ENCODE measurements at regions not wholly inside any gene's neighbourhood (a gene's known extent, or its start where the extent isn't known, plus 50 kb on each side); places are given as distances from the start of the nearest gene placed in this dataset.
"Not testable (repeated sequence)": the region's sequence is repeated elsewhere in the genome, so short reads cannot be mapped to it uniquely, and the experiment has no call there.

DNA sequence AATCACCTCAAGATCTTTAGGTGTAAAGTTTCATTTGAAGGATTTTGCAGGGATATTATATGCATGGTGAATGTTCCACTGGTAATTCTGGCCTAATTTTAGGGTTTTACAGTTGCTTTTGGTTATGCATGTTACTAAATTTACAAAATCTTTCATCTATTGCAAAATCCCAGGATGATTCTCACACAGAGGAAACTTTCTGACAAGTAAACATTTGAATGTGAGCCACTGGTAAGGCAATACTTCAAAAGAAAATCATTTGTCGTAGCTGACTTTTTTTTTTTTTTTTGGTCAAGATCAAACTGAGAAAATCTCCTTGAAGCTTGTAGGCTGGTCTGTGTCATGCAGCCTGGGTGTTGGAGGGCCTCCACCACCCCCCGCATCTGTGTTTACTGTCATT is 141.9 kb upstream of the EXOC2 start:
- DNase-seq, result no peak

DNA sequence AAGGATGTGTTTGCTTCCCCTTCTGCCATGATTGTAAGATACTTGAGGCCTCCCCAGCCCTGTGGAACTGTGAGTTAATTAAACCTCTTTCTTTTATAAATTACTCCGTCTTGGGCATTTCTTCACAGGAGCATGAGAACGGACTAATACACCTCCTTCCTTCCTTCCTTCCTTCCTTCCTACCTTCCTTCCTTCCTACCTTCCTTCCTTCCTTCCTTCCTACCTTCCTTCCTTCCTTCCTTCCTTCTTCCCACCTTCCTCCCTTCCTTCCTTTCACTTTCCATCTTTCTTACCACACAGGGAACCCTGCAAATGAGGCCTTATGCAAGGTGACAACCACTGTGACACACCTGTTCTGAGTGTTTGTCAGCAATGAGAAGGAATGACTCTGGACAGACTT is 141.3 kb upstream of the EXOC2 start:
- DNase-seq, result no peak

DNA sequence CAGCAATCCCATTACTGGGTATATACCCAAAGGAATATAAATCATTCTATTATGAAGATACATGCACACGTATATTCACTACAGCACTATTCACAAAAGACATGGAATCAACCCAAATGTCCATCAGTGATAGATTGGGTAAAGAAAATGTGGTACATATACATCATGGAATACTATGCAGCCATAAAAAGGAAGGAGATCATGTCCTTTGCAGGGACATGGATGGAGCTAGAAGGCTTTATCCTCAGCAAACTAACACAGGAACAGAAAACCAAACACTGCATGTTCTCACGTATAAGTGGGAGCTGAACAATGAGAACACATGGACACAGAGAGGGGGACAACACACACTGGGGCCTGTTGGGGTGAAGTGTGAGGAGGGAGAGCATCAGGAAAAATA is 139.9 kb upstream of the EXOC2 start:
- not testable (repeated sequence) for DNase-seq

DNA sequence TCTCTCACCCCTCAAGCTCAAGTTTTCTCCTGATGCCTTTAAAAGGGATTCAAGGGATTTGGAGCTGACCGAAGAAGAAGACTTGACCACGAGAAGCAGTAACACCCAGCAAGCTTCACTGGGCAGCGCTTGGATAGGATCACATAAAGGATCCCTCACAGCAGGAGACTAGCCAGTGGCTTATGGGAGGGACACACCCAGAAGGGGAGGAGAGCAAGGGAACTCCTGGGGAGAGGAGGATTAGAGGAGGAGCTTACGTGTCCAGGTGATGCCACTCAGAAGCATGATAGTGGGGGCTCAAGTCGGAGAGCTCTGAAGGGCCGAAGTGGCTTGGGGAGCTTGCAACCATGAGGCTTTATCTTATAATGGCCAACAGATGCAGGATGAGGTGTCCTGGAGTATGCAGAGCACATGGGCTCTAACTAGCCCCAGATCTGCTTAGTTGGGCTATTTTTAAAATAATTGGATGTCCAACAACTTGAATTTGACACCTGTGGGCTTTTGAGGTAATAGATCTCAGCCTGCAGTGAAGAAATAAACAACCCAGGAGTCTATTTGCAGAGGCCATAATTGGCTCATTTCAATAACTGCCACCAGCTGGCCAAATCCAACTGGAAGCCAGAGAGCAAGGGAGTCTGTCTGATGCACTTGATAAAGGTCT is 137.9 kb upstream of the EXOC2 start:
- no peak for DNase-seq

DNA sequence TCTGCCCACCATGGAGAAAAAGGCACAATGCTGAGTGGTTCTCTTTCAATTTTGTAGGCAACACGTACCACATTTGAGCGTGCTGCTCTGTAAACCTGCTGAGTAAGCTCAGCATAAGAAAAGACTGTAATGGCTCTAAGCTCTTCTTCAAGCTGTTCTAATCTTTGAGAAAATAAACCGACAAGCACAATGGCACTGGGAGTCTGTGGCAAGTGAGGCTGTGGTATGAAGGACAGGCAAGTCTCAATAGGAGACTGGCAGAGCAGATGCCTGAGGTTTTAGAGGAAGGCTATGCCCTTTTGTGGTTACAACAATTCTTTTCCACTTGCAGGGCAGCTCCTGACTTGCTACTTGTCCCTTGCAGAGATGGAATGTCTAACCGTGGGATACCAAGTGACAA is 136.7 kb upstream of the EXOC2 start:
- DNase-seq, result no peak

DNA sequence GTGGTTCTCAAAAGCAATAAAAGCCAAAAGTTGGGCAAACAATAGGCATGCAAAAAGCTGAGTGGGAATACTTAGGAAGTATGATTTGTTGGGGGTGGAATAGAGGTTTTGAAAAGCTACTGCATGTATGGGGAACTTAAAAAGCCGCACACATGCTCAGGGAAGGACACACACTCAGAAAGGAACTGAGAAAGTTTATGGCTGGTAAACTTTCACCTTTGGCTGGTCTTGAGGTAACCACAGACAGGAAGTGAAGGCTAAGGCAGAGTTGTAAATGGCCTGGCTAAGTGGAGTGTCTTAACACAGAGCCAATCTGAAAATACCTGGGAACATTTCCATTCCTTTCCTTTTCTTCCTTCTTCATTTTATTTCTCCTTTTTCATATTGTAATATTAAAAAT is 134.5 kb upstream of the EXOC2 start:
- no peak for DNase-seq

DNA sequence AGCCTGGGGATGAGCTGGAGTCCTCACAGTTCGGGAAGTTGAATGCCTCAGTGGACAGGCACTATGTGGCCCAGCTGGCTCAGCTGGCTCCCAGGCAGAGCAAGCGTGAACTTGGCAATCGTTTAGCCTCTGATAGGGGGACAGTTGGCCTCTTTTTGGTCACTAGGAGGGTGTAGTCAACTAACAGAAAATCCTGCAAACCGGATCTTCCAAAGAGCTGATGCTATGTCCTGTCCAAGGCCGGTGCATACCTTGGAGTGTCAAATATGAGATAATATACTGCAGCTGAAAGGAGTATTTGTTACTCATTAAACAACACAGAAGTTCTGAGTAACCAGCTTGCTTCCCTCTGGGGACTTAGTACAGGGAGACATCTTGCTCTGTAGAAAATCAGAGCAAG is 126.2 kb upstream of the EXOC2 start:
- no peak for DNase-seq

DNA sequence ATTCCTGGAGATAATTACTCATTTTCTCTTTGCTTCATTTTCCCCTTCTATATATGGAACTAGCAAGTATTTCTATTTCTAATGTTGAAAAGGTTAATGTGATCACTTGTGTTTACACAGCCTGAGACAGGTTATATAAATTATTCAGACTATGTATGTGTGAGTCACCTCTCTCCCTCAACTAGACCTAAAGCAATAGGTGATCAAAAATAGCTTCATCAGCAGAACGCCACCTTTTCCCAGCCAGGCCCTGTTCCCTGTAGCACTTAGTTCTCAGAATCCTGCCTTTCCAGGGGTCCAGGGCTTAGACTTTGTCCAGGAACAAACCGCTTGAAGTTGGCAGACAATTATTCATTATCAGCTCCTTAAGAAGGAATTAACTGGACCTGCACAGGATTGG is 125.3 kb upstream of the EXOC2 start:
- no peak for DNase-seq

DNA sequence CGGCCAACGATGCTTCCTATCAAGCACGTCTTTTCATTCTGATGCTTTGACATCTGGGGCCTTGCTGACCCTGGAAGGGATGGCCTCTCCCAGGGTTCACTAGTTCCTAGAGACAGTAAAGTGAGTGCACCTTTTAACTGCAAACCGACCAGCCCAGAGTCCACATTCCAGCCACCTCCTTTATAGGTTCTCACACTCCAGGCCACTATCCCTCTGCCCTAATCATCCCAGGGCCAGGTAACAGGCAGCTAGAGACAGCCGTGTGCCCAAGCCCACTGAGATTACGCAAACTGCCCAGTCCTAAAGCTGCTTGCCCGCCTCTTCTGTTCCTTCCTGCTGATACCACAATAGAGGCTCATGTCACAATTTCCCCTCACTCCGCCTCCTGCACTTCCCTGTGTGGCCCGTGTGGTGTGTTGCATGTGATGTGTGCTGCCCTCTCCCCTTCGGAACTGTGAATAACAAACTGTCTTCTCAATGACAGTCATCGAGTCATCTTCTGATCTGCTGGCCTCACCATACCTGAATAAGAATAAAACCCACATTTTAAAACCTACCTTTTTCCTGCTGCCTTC is 123.7 kb upstream of the EXOC2 start:
- peak; percentile 33 for DNase-seq

DNA sequence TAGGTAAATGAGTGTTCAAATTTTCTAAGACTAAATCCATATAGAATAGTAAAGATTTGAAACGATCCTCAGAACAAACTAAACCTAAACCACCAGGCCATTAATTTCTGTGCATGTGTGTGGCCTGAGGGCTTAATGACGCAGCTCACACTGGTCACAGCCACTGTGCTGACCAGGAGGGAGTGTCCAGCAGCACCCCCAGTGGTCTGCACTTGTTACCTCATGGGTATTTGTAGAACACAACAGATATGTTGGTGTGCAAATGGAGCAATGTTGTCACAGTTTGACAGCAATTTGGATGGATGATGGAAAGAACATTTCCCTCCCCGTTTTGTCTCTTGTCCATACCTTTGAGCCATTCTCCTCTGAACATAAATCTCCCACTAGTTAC is 122.4 kb upstream of the EXOC2 start:
- DNase-seq, result no peak

DNA sequence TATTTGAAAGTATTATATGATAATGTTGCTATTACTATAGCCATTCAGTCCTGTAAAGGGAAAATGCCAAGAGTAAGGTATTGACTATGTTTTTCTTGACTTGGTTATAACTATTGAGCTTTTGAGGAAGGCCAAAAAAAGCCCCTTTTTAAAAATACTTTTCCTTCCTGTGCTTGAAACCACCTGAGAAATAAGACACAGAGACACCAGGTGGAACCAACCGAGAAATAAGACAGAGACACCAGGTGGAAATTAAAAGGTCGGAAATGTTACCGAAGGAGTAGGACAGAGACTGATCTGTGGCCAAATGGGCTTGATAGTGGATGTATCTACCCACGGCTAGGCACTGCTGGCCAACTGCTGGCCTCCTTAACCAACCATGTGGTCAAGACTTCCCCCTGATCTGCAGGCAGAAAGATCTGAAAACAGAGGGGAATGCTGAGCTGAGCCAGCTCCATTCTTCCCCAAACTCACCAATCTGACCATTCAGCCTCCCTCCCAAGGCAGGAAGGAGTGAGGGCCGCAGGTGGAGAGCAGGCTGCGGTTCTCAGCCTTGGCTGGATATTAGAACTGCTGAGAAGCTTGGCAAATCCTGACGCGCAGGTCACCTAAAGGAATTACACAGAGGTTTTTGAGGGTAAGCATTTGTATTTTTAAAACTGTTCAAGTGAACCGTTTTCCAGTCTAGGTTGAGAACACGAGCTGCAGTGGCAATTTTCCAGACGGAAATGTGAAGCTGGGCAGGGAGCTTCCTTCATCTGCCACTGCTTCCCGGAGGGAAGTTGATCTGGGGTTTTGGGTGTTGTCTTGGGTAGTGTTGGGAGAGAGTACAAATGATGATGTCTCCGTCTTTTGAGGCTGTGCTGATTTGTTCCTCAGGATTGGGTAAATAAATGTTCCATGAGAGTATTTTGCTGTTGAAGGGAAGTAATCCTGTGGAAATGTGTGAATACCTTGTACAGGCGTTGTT is 121.7 kb upstream of the EXOC2 start:
- no peak for DNase-seq

DNA sequence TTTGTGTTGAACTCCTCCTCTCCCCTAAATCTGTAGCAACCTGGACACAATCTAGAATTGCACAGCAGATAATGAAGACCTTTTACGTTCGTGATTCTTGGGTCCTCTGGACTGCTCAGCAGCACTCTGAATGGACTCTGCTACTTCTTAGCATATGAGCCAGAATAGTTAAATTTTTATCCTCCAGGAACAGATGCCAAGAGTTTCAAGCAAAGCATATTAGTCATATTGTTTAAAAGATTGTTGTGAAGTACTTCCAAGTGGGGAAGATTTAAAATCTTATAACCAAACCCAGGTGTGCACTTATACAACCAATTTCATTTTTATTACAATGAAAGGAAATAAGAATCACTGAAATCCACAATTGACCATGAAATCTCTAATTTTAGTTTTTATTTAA is 118.9 kb upstream of the EXOC2 start:
- DNase-seq, result no peak

DNA sequence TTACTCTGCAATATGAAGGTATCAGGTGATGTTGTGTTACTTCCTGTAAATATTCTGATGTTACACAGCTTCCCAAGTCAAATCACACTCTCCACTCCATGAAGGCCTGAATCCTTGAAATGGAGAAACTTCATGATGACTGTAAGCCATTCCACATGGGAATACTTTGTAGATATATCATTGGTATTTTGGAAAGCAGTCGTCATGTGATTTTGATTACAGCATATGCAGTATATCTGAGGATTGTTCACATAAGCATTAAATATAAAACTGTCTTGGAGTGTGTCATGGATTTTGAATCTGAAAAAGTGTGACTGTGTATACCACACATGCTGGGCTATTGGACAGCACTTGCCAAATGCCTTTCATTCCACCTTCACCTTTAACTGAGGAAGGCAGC is 118.3 kb upstream of the EXOC2 start:
- no peak for DNase-seq

DNA sequence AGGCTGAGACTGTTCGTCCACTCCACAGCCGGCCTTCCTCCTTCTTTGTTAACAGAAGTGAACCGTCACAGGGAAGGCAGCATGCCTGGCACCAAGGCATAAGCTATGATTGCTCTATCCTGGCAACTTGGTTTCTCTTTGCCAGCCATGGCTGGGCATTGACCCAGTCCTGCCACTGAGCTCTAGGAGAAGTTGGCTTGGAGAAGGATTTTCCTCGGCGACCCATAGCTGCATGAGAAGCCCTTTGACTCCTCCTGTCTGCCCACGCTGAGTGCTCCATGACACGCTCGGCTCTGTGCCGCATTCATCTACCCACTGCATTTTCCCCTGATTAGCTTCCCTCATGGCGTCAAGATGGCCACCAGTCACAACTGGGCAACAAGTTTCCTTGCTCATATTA is 111.8 kb upstream of the EXOC2 start:
- no peak for DNase-seq

DNA sequence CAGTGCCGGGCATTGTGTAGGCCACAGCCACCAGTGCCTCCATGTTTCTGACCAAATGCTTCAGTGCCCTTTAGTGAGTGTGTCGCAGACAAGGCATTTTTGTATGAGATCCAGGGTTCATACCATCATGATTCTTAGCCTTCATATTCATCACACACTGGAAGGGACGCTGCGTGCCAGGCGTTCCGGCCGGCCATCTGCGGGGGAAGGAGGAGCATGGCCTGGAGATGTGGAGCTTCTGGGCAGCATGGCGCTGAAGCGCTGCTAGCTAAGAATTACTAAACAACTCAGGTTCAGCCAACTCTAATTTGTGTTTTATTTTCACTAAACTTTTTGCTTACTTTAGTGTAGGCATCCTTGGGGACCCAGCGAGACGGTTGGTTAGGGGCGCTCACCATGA is 111.4 kb upstream of the EXOC2 start:
- no peak for DNase-seq

DNA sequence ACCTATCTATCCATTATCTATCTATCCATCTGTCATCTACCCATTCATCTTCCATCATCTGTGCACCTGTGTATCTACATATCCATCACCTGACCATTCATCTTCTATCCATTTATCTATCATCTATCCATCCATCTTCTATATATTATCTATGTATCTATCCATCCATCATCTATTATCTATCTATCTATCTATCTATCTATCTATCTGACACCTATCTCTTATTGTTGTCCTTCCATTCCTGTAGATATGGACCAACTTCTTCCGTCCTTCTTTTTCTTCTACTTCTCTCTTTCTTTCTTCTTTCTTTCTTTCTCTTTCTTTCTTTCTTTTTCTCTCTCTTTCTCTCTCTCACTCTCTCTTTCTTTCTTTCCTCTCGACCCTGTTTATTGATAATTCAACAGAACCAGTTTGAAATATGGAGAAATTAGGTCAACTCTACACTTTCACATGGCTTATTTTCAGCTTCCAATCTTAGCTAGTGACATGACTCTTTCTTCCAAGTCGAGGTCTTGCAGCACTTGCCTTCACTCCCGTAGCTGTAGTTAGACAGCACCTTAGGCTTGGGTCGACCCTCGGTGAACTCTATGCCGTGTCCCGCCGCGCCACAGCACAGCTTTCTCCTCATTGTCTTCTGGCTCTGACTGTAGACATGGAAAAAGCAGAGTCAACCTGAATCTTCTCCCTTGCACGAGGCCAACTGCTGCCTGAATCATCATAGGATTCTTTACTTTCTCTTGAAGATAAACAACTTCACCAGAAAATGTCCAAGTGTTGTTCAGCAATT is 110.4 kb upstream of the EXOC2 start:
- no peak for DNase-seq

DNA sequence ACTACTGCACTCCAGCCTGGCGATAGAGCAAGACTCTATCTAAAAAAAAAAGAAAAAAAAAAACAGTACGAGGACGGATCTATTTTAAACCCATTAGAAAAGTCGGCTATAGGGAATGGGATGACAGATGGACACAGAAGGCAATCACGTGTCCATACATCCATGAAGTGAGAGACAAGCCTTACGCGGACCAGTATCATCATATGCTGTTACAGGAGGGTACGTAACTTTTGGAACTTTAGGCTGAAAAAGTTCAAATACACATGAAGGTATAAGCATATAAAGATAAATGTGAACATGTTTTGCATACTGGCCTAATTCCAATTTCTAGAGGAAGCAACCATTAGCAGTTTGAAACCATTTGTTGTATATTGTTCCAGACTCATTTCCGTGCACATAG is 109.8 kb upstream of the EXOC2 start:
- no peak for DNase-seq

DNA sequence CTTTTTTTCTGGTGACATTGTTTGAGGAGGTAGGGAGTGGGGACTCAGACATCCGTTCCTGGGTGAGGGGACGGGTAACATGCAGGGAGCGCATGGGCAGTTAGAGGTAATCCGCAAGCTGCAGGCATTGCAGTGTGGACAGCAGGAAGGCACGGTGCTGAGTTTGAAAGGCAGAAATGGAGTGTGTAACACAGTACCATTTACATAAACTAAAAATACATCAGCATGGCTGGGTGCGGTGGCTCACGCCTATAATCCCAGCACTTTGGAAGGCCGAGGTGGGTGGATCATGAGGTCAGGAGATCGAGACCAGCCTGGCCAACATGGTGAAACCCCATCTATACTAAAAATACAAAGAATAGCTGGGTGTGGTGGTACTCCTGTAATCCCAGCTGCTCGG is 109.3 kb upstream of the EXOC2 start:
- not testable (repeated sequence) for DNase-seq

DNA sequence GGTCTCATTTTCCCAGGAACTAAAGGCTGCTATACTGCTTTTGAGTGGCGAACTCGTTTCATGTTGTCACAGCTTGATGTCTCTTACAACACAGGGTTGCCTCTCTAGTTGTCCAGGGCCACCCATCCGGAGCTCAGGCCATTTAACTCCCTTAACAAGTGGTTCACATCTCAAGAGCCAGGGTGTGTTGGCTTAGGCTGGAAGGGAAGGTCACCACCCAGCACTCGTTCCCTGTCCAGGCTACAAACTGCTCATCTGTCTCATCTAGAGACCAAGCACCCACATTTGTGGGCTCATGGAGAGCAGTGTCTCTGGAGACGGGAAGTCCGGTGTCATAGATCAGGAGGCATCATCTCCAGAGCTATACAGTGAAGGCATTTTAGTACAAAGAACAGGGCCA is 106.8 kb upstream of the EXOC2 start:
- DNase-seq, result no peak

DNA sequence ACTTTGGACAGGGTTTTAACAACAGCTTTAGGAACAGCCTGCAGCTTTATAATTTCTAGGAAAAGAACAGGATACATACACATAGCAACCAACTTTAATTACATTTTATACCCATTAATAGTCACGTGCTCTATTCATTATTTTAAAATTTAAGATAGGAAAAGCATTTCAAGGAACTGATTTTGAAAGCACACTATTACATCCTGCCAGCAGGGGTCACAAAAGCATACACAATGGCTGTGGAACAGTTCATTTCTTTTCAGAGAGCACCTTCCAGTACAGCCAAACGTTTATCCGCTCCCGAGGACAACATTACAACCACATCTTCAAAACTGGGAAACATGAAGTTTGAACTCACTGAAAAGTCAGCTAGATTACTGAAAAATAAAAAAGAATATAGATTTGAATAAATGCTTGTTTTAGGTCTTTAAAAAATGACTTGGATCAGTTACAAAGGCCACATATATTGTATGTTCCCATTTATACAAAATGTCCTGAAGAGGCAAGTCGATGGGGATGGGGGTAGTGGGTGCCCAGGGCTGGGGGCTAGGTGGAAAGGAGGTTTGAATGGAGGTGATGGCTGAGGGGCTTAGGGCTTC is 104.6 kb upstream of the EXOC2 start:
- no peak for DNase-seq

DNA sequence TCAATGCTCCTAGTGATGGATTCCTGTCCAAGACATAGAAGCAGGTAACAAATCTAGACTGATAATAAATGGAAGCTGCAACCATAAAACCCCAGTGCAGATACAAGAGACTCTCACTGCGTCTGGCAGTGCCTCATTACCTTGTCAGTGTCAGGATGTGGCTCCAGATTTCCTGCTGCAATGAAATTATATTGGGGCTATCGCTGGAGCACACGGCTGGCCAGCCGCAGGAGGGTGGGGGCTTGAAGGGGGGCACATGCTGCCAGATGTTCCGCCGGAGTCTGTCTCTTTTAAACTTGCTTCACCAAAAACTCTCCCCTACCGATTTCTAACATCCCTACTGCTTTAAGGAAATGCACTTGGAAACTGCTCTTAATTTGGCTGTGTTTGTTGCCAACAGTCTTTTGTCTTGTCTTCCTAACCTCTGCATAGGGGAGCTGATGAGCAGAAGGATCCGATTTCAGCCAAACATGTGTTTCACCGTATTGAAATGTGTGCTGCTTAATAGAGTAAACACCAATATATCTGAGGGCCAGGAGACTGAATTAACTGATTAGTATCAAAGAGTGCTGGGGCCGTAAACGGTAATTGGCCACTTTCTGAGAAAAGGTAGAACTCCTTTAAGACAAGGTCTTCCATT is 102.2 kb upstream of the EXOC2 start:
- DNase-seq, result no peak

DNA sequence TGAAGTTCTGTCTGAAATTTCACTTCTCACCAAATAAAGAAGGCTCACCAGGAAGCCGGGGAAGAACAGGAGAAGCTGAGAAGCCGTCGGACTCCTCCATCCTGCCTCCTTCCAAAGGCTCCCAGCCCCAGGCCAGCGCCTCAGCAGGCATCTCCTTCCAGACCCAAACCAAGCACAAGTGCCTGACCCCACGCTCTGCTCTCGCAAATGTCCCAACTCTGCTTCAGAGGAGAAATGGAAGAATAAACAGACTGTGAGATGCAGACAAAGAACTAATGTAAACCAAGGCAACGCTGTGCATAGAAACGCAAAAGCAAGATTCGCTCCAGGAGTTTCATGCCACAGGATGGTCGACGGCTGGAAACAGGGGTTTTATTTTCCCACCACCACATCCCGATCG is 100.3 kb upstream of the EXOC2 start:
- DNase-seq, result no peak
